ENCODE measurements at regions not wholly inside any gene's neighbourhood (a gene's known extent, or its start where the extent isn't known, plus 50 kb on each side); places are given as distances from the start of the nearest gene placed in this dataset.
A peak's percentile ranks its signal among the peaks of the same experiment; 100 is the strongest.

DNA sequence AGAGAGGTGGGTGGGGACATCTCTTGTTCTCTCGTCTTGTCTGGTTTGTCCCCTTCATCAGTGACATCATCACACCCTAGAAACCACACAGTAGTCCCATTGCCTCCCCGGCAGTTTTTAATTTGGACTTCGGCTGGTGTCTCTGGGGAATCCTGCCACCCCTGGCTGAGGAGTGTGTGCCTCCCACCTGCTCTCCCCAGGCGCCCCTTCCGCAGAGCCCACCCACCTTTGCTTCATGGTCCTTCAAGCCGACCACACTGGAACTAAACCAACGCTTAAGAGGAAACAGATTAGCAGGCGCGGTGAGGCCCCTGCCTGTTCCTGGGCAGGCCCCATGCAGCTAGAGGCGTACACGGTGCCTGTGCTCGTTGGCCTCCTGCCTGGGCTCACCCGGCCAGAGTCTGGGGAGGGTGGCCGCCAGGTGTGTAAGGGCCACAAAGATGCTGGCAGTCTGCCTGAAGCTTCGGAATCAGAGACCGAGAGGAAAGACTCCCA, 107.6 kb upstream of the SPRY4 start:
- no peak for TF ChIP-seq POLR2AphosphoS5 (IDR thresholded peaks at IDR 0.05)
- no peak for TF ChIP-seq POLR2A (IDR thresholded peaks at IDR 0.05)
- TF ChIP-seq CTCF (IDR thresholded peaks at IDR 0.05): no peak
- Histone ChIP-seq H3K4me3 (no peak overlapping the region), H3K9me3 (no peaks in the 10 kb centered on the region), H3K4me1 (peaks cover 7 to 21% of the 10 kb centered on the region in 2 donors), H3K27ac (peak overlapping the region; percentile 42 to 55), H3K27me3 (no peaks in the 10 kb centered on the region), H3K36me3 (no peaks in the 10 kb centered on the region)
- DNase-seq (ENCODE audit: low spot score in 2 of 2): peak in 1 of 2 donors; percentile 24
- intact Hi-C loops (cut with DNase I; ENCODE audit: low total_unique reads): no loop called here

DNA sequence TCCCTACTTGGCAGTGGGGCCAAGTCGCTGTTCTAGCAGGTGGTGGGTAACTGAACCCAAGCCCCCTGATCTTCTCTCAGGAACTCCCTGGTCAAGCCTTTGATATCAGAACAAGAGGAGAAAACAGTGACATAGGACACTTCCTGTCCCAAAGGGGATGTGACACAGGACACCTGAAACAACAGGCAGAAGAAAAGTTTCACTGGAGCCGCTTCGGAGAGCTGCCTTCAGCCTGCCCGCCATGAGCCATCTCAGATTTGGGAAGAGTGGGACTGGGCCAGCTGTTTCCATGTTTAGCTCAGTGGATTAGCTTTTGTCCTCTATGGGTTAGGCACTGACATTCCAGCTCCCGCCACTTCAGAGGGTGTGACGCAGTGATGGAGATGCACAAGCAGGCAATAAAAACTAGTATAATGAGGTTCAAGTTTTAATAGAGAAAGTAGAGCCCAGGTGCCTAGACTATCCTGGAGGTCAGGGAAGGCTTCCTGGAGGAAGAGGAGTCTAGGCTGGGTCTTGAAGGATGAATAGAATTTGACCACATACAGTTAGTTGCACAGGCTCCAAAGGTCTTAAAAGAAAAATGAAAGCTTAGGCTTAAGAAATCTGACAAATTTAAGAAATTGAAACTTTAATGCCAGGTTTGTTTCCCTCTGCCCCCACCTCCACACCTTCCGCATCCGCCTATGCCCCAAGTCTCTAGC, 104.1 kb upstream of the SPRY4 start:
- Histone ChIP-seq H3K4me1 (peaks cover 10 to 17% of the 10 kb centered on the region in 2 donors), H3K27ac (no peak overlapping the region), H3K36me3 (no peaks in the 10 kb centered on the region), H3K27me3 (no peaks in the 10 kb centered on the region), H3K9me3 (no peaks in the 10 kb centered on the region), H3K4me3 (no peak overlapping the region)
- no peak for DNase-seq (ENCODE audit: low spot score in 2 of 2)
- intact Hi-C loops (cut with DNase I; ENCODE audit: low total_unique reads): no loop called here
- no peak for TF ChIP-seq POLR2A (IDR thresholded peaks at IDR 0.05)
- TF ChIP-seq POLR2AphosphoS5 (IDR thresholded peaks at IDR 0.05): no peak
- no peak for TF ChIP-seq CTCF (IDR thresholded peaks at IDR 0.05)

DNA sequence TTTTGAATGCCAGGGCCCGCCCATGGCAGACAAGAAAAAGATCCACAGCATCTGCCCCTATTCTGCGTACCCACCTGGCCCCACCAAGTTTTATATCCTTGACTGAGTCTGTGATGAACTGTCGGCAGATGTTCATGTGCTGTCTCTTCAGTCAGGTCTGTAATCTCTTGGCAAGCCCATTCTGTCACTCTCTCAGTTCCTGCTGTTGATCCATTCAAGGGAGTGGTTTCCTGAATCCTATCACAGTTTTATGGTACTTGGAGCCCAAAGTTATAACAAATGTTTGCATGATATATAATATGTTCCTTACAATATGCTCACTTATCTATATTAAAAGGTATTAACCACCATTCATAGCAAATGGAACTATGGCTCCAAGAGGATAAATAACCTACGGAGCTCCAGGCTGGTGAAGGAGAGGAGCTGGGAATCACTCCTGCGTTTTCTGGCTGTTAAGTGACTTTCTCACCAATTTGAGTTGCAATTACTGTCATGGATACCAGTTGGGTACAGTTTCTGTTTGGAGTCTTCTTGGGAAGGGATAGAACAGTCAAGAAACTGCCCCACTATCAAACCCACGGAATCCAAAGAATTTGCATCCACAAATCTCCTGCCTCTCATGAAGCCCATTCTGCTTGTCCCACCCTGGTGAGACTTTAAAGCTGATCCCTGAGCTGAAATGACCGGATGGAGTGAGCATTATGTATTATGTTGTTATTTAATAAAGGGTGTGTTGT, 103.4 kb upstream of the SPRY4 start:
- Histone ChIP-seq H3K4me1 (peaks cover 10% of the 10 kb centered on the region in 2 donors), H3K9me3 (no peaks in the 10 kb centered on the region), H3K27ac (no peak overlapping the region), H3K36me3 (no peaks in the 10 kb centered on the region), H3K4me3 (no peak overlapping the region), H3K27me3 (no peaks in the 10 kb centered on the region)
- TF ChIP-seq POLR2AphosphoS5 (IDR thresholded peaks at IDR 0.05): no peak
- TF ChIP-seq CTCF (IDR thresholded peaks at IDR 0.05): no peak
- TF ChIP-seq POLR2A (IDR thresholded peaks at IDR 0.05): no peak
- intact Hi-C loops (cut with DNase I; ENCODE audit: low total_unique reads): no loop called here
- DNase-seq (ENCODE audit: low spot score in 2 of 2): no peak

GRCh38 chr5:142427529-142427928, 102.7 kb upstream of the SPRY4 start:
- Histone ChIP-seq H3K4me1 (peaks cover 3 to 7% of the 10 kb centered on the region in 2 donors), H3K27ac (peak overlapping the region in 1 of 2 donors; percentile 86), H3K36me3 (no peaks in the 10 kb centered on the region), H3K4me3 (no peak overlapping the region), H3K9me3 (no peaks in the 10 kb centered on the region), H3K27me3 (no peaks in the 10 kb centered on the region)
- intact Hi-C loops (cut with DNase I; ENCODE audit: low total_unique reads): no loop called here
- no peak for DNase-seq (ENCODE audit: low spot score in 2 of 2)
- TF ChIP-seq CTCF (IDR thresholded peaks at IDR 0.05): no peak
- no peak for TF ChIP-seq POLR2AphosphoS5 (IDR thresholded peaks at IDR 0.05)
- no peak for TF ChIP-seq POLR2A (IDR thresholded peaks at IDR 0.05)

GRCh38 chr5:142427015-142427364, 102.2 kb upstream of the SPRY4 start:
- H3K27ac ChIP-seq: peak overlapping the region in 1 of 2 donors; percentile 86
- no peaks in the 10 kb centered on the region for H3K27me3 ChIP-seq
- intact Hi-C loops (cut with DNase I; ENCODE audit: low total_unique reads): no loop called here

More at GRCh38 chr5:142427015-142427364, 102.2 kb upstream of the SPRY4 start:
- no peak overlapping the region for H3K4me3 ChIP-seq
- H3K9me3 ChIP-seq: no peaks in the 10 kb centered on the region
- H3K36me3 ChIP-seq: no peaks in the 10 kb centered on the region
- DNase-seq (ENCODE audit: low spot score in 2 of 2): no peak
- no peak for TF ChIP-seq CTCF (IDR thresholded peaks at IDR 0.05)
- no peak for TF ChIP-seq POLR2A (IDR thresholded peaks at IDR 0.05)
- TF ChIP-seq POLR2AphosphoS5 (IDR thresholded peaks at IDR 0.05): no peak
- peaks cover 0 to 3% of the 10 kb centered on the region in 2 donors for H3K4me1 ChIP-seq
